WERI-Rb-1 (cell line): ENCODE measurements at regions not wholly inside any gene's neighbourhood (a gene's known extent, or its start where the extent isn't known, plus 50 kb on each side); places are given as distances from the start of the nearest gene placed in this dataset.

ENCODE experiments used
- DNase-seq: peaks from one replicate; pipeline ENCODE4 v3.0.0-alpha.2; 2020
- H3K27ac ChIP-seq: fragments of 250-450 bp; sonication (Bioruptor Pico); 2 replicates; pipeline ENCODE4 v1.5.1; 2020; ENCODE audit warnings: mild to moderate bottlenecking, moderate library complexity
- H3K27me3 ChIP-seq: fragments of 250-450 bp; sonication (Bioruptor Pico); 2 replicates; pipeline ENCODE4 v1.5.1; 2021; ENCODE audit warnings: mild to moderate bottlenecking, low read depth, moderate library complexity; ENCODE audit not compliant: insufficient read depth, severe bottlenecking
- H3K36me3 ChIP-seq: fragments of 250-450 bp; sonication (Bioruptor Pico); 2 replicates; pipeline ENCODE4 v1.5.1; 2020; ENCODE audit warnings: mild to moderate bottlenecking, moderate library complexity
- H3K4me3 ChIP-seq: 2 replicates; pipeline ENCODE4 v1.5.1; 2011; ENCODE audit warnings: low read depth, mild to moderate bottlenecking, control low read depth, low read length
- H3K9me3 ChIP-seq: fragments of 250-450 bp; sonication (Bioruptor Pico); 2 replicates; pipeline ENCODE4 v1.5.1; 2021; ENCODE audit warnings: mild to moderate bottlenecking, moderate library complexity; ENCODE audit not compliant: severe bottlenecking
- TF ChIP-seq, protein P1 (sequence below): IDR thresholded peaks from 2 replicates; pipeline ENCODE4 v1.5.1; 2011; ENCODE audit warnings: low read depth, mild to moderate bottlenecking, control low read depth, inconsistent platforms, low read length

DNA sequence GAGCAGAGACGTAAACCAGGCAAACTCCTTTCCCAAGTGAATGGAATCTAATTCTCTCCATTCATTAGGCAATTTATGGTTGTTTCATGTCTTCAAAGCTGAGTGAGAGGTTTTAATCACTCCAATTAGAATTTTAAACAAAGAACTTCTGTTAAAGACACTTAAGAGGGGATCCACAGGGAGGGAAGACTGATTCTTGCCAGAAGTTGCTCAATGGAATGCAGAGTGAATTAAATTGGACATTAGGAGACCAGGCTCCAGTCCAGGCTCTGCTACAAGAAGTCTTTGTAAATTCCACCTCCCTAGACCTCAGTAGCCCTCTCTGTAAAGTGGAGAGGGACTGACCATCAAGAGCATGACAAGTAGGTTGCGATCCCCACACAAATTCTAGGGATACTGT lies 130.7 kb upstream of the TMEM72 start:
- no peak overlapping the region for H3K4me3 ChIP-seq
- DNase-seq, result no peak
- no peak overlapping the region for H3K27ac ChIP-seq
- H3K36me3 ChIP-seq, result no peaks in the 10 kb centered on the region
- TF ChIP-seq, protein P1, sequence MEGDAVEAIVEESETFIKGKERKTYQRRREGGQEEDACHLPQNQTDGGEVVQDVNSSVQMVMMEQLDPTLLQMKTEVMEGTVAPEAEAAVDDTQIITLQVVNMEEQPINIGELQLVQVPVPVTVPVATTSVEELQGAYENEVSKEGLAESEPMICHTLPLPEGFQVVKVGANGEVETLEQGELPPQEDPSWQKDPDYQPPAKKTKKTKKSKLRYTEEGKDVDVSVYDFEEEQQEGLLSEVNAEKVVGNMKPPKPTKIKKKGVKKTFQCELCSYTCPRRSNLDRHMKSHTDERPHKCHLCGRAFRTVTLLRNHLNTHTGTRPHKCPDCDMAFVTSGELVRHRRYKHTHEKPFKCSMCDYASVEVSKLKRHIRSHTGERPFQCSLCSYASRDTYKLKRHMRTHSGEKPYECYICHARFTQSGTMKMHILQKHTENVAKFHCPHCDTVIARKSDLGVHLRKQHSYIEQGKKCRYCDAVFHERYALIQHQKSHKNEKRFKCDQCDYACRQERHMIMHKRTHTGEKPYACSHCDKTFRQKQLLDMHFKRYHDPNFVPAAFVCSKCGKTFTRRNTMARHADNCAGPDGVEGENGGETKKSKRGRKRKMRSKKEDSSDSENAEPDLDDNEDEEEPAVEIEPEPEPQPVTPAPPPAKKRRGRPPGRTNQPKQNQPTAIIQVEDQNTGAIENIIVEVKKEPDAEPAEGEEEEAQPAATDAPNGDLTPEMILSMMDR, result no peak
- H3K9me3 ChIP-seq, result no peaks in the 10 kb centered on the region
- peaks cover 56% of the 10 kb centered on the region for H3K27me3 ChIP-seq

DNA sequence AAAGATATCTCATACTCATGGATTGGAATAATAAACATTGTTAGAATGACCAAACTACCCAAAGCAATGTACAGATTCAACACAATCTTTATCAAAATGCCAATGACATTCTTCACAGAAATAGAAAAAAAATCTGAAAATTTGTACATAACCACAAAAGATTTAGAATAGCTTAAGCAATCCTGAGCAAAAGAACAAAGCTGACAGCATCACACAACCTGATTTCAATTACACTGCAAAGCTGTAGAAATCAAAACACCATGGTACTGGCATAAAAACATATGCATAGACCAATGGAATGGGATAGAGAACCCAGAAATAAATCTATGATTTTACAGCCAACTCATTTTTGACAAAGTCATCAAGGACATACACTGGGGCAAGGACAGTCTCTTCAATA lies 130.0 kb upstream of the TMEM72 start:
- Histone ChIP-seq H3K27me3 (peaks cover 56% of the 10 kb centered on the region), H3K4me3 (no peak overlapping the region), H3K36me3 (no peaks in the 10 kb centered on the region), H3K27ac (no peak overlapping the region), H3K9me3 (no peaks in the 10 kb centered on the region)
- DNase-seq, result no peak
- TF ChIP-seq, protein P1, result no peak

DNA sequence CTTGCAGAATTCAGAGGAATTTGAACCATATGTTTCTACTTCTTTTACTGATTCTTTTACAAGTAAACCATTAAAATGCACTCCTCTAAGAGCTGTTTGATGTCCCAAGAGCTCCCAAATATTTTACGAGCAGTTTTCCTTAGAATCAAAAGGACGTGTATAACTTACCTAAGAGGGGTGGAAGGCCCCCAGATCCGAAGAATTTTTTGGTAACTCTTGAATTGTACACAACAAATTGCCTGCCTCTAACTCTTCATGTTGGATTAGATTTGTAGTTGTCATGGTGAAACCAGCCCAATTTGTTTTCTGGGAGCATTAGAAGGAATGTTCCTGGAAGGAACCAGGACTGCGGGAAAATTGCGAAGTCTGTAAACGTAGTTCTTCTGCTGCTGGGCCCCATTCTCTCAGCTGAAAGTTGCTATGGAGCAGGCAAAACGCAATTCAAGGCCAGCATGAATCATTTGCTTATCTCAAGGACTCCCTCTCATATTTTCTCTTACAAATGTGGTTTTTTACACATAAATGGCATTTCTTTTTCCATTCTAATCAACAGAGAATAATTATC lies 124.8 kb upstream of the TMEM72 start:
- Histone ChIP-seq H3K27me3 (peaks cover 65% of the 10 kb centered on the region), H3K27ac (no peak overlapping the region), H3K9me3 (no peaks in the 10 kb centered on the region), H3K4me3 (no peak overlapping the region), H3K36me3 (no peaks in the 10 kb centered on the region)
- TF ChIP-seq, protein P1, result no peak
- no peak for DNase-seq

DNA sequence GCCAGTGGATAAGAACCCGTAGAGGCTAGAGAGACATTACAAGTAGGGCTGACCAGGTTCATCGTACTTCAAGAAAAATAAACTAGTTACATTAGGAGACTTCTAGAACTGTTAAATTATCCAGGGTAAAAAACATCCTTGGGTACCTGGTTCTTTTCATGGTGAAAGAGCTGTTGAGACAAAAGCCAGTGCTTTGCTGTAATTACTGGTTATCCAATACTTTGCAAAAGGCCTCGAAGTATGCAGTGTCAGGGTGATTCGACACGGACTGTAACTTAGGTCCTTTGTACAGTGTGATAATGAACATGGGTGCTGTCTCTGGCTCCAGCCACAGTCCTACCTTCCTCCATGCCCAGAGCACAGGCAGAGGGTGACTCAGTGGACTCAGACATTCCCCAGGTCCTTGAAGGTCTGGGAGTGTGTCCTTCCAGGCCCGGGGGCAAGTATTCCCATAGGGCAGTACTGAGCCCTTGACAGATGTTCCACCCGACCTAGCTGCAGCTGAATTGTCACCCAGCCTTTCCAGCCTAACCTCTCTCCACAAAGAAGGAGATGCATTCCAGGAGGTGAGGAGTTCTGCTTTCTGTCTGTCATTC lies 123.6 kb upstream of the TMEM72 start:
- no peaks in the 10 kb centered on the region for H3K36me3 ChIP-seq
- DNase-seq, result no peak
- peaks cover 73% of the 10 kb centered on the region for H3K27me3 ChIP-seq
- TF ChIP-seq, protein P1, result no peak
- no peaks in the 10 kb centered on the region for H3K9me3 ChIP-seq
- no peak overlapping the region for H3K4me3 ChIP-seq
- H3K27ac ChIP-seq, result no peak overlapping the region

DNA sequence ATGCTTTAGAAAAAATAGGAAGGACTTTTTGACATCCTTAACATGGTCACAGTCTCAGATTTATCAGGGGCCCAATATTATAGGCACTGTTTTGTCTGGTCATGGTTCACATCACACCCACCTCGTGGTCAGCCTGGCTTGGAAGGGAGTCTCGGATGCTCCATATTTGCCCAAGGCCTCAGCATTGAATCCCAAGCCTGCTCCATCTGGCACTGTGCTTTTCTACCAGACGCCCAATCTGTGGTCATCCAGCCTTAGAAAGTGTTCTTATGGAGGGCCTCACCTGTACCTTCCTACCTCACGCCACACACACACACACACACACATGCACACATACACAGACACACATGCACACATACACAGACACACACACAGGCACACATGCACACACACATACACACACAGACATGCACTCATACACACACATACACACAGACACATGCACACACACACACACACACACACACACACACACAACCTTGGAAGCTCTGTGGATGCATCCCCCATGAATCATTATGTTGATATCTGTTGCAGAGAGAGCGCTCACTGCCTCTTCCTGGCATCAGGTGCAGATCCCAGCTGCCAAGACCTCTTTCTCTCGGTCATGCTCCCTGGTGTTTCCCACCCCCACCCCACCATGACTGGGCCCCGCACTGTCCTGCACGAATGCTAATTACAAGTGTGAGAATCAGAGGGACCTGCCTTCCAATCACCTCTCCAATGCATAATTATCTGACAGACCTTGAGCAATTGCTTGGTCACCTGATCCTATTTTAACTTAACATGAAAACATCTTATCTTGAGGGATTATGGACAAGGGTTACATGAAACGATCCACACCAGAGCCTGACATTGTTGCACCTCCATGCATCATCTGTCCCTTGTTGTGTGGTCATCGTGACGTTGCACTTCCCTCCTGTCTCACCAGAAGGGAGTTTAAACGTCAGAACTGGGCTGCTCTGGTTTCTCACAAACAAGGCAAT lies 122.7 kb upstream of the TMEM72 start:
- TF ChIP-seq, protein P1, result no peak
- no peak for DNase-seq
- no peaks in the 10 kb centered on the region for H3K9me3 ChIP-seq
- peaks cover 82% of the 10 kb centered on the region for H3K27me3 ChIP-seq
- H3K36me3 ChIP-seq, result no peaks in the 10 kb centered on the region
- H3K27ac ChIP-seq, result no peak overlapping the region
- no peak overlapping the region for H3K4me3 ChIP-seq
